RCC 7860 (cell line): ENCODE measurements at regions not wholly inside any gene's neighbourhood (a gene's known extent, or its start where the extent isn't known, plus 50 kb on each side); places are given as distances from the start of the nearest gene placed in this dataset.
"Not testable (repeated sequence)": the region's sequence is repeated elsewhere in the genome, so short reads cannot be mapped to it uniquely, and the experiment has no call there.

Experiments used
- DNase-seq: peaks from one replicate; pipeline ENCODE4 v3.0.0-alpha.2; 2015; ENCODE audit warnings: low spot score
- FAIRE-seq: peaks from 2 replicates; lab custom pipeline; 2012; peaks lifted over from hg19 to GRCh38; lab: Jason Lieb, UNC

DNA sequence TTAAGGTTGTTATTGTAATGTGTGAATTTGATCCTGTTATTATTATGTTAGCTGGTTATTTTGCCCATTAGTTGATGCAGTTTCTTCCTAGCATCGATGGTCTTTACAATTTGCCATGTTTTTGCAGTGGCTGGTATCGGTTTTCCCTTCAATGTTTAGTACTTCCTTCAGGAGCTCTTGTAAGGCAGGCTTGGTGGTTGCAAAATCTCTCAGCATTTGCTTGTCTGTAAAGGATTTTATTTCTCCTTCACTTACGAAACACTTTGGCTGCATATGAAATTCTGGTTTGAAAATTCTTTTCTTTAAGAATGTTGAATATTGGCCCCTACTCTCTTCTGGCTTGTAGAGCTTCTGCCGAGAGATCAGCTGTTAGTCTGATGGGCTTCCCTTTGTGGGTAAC is 2241.4 kb upstream of the AGA start:
- DNase-seq, FAIRE-seq: not testable (repeated sequence)

DNA sequence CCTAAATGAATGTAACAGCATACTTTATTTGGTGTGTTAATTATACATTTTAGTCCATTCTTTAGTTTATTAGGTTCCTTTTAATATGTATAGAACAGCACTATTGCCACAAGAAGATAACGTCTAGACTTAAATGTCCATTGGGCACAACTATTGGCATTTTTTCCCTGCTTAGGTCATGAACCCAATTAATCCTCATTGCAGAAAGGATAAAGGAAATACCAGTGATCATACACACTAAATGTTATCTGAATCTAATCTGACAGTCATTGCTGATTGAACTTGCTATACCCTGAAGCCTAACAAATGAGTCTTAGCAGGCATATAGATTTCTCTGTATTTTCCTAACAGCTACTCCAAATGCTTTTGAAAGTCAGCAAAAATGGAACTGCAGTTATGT is 2250.0 kb upstream of the AGA start:
- FAIRE-seq (no peak), DNase-seq (no peak)

DNA sequence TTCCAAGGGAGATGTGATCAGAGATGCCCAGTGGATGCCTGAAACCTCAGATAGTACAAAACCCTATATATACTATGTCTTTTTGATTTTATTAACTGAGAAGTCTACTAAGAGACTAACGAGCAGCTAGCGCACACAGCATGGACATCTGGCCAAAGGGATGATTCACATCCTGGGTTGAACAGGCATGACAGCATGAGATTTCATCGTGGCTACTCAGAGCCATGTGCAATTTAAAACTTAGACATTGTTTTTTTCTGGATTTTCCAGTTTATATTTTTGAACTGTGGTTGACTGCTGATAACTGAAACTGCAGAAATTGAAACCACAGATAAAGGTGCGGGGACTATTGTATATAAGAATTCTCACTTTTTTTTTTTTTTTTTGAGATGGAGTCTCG is 2252.9 kb upstream of the AGA start:
- FAIRE-seq, result no peak
- peak; percentile 4 for DNase-seq

DNA sequence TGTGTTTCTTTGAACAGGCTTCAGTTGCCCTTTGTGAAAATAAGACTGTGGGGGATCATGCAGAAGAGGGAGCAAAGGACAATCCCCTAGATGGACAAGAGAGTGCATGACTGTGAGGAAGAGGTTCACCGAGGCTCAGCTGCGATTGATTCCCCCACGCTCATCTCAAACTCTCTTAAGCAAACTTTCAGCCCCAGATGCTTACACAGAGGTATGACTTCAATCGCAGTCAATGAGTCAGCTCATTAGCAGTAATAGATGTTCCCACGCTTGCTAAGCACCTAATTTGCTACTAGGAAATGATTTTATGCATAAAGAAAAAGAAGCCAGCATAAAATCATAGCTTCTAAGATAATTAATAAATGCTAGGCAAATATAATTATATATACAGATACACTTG is 2256.1 kb upstream of the AGA start:
- no peak for FAIRE-seq
- no peak for DNase-seq

DNA sequence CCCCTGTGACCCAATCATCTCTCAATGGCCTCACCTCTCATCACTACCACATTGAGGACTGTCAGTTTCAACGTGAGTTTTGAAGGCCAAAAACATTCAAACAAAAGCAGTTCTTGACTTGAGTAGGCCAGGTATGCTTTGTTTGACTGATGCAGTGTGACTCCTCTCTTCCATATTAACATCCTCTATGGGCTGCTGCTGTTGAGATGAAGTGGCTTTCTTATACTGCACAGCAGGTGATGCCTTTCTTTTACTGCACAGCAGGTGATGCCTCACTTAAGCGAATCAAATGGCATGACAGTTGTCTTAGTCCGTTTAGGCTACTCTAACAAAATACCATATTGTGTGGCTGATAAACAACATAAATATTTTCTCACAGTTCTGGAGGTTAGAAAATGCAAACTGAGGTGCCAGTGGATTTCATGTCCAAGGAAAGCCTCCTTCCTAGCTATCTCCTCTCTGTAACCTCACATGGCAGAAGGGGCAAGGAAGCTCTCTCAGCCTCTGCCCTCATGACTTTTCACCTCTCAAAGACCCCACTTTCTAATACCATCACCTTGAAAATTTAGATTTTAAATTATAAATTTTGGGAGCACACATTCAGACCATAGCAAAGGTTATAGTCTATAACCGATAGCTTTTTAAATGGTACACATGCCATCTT is 2267.9 kb upstream of the AGA start:
- DNase-seq, result no peak

DNA sequence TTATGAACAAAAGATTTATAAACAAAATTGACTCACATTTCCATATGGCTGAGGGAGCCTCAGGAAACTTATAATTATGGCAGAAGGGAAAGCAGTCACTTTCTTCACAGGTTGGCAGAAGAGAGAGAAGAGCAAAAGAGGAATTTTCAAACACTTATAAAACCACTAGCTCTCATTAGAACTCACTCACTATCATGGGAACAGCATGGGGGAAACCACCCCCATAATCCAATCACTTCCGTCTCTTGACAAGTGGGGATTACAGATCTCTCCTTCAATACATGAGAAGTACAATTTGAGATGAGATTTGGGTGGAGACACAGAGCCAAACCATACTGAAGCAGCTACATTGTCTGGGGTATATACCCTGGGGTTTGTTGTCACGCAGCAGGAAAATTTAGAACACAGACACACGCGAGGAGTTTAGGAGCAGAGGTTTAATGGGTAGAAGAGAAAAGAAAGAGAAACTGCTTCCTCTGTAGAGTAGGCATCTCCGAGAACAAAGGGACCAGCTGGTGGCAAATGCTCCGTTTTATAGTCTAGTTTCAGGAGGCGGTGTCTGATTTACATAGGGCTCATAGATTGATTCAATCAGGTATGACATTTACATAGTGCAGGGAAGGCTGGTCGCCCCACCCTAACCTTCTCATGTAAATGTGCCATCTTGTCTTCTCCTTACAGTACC is 2277.7 kb upstream of the AGA start:
- FAIRE-seq (no peak), DNase-seq (no peak)

More for the DNA sequence above, 2267.9 kb upstream of the AGA start:
- no peak for FAIRE-seq

DNA sequence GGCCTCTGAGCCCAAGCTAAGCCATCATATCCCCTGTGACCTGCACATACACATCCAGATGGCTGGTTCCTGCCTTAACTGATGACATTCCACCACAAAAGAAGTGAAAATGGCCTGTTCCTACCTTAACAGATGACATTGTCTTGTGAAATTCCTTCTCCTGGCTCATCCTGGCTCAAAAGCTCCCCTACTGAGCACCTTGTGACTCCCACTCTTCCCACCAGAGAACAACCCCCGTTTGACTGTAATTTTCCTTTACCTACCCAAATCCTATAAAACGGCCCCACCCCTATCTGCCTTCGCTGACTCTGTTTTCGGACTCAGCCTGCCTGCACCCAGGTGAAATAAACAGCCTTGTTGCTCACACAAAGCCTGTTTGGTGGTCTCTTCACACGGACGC is 2284.3 kb upstream of the AGA start:
- DNase-seq, FAIRE-seq: not testable (repeated sequence)

DNA sequence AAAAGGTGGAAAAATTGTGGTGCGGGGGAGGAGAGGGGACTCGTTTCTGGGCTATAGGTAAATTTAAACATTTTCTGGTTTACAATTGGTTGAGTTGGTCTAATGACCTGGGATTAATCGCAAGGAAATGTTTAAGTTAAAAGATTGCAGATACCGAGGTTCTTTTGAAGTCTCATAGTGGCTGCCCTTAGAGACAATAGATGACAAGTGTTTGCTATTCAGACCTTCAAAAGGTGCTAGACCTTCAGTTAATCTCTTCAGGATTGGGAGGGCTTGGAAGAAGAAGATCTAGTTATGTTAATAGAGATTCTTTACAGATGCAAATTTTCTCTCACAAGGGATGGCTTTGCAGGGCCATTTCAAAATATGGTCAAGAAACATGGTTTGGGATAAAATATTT is 2286.1 kb upstream of the AGA start:
- no peak for DNase-seq
- no peak for FAIRE-seq

DNA sequence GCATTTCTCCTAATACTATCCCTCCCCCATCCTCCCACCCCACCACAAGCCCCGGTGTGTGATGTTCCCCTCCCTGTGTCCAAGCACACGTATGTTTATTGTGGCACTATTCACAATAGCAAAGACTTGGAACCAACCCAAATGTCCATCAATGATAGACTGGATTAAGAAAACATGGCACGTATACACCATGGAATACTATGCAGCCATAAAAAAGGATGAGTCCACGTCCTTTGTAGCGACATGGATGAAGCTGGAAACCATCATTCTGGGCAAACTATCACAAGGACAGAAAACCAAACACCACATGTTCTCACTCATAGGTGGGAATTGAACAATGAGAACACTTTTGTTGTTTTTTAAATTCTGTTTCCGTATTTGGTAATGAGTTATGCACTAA is 2294.6 kb upstream of the AGA start:
- not testable (repeated sequence) for DNase-seq, FAIRE-seq

DNA sequence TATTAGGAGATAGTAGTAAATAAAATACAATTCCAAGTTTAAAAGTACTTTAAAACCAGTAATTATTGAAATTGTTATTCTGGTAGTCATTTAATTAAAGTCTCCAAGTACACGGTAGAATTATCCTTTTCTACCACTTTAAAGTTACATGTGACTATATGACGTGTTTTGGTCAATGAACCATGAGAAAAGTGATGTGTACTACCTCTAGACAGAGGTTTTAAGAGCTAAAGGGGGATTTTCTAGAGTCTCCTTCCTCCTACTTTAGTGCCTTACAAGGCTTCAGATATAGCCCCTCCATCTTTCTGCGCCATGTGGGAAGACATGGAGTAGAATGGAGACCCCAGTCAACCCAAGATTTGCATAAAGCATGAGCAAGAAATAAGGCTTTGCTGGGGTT is 2296.6 kb upstream of the AGA start:
- no peak for DNase-seq
- FAIRE-seq, result no peak

DNA sequence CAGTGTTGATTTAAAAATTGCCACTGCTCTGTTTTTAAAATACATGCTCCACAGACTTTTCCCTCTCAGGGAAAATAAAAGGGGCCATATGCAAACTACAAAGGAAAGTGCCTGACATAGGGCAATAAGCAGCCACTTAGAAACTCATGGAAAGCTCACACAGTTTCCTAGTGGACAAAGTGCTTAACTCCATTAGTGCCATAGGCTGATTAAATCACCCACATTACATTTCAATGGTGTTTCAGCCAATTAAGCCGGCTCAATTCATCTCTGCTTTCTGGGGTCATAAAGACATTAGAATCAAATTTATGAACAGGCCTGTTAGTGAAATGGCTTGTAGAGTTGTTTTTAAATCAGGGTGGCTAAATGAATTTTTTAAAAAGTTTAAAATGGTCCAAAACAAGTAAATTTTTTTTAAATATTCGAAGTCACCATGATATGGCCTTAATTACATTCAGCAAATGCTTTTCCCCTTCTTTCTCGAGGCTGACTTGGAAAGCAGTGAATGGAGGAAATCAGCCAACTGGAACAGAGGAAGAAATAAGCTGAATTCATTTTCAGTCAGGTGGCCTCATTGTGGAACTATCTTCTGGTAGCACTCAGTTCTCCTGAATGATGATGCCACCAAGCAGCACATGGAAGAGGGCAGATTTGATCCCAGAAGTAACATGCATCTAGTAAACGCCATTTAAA is 2305.1 kb upstream of the AGA start:
- DNase-seq (no peak), FAIRE-seq (no peak)

DNA sequence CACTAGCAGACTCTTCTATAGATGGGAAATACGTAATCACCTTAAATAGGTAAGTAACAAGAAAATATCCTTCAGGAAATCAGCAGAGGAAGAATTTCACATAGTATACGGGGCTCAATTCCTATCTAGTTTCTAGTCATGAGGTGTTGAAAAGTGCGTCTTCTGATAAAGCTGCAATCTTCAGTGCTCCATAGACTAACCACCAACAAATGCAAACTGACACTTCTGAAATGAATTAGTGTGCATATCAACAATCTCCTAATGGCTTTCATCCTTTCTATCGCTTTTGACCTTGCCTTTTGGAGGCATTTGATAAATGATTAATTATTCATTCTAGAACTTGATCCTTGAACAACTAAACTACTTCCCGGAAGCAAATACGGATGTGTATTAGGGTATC is 2306.6 kb upstream of the AGA start:
- FAIRE-seq (no peak), DNase-seq (no peak)

DNA sequence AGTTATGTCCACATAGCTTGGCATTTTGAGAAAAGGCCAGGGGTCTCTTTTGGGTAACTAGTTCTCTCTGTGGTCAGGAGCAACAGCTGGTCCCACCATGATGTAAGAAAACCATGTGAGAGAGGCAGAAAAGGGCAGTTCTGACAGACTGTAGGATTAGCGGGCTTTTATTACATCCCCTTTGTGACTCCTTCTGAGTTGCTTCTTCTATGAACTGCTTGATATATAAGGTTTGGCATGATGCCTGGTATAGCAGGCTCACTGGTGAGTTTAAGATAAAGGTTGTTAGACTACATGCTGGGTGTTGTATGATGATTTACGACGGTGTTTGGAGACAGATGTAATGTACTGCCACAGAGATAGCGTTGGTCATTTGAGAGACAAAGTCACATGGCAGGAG is 2308.1 kb upstream of the AGA start:
- no peak for DNase-seq
- FAIRE-seq, result no peak

DNA sequence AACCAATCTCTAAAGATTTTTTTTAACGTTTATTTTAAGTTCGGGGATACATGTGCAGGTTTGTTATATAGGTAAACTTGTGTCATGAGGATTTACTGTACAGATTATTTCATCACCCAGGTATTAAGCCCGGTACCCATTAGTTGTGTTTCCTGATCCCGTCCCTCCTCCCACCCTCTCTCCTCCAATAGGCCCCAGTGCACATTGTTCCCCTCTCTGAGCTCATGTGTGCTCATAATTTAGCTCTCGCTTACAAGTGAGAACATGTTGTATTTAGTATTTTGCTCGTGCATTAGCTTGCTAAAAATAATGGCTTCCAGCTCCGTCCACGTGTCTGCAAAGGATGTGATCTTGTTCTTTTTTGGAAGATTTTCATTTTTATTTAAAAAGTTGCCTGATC is 2309.4 kb upstream of the AGA start:
- DNase-seq (no peak), FAIRE-seq (no peak)

DNA sequence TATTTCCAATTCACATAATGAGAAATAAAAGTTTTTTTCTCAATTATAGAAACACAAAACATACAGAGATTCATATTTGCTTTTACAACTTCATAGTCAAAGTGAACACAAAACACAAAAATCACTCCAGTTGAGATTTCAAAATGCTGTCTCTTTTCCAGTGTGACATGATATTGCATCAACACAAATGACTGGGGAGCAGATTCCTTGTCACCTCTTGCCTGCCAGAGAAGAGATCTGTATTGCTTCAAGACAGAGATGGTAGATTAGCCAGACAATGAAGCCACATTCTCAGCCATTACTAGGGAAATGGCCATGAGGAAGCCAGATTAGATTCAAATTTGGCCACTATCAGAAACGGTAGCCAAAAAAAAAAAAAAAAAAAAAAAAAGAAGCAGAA is 2313.1 kb upstream of the AGA start:
- DNase-seq (no peak), FAIRE-seq (no peak)

DNA sequence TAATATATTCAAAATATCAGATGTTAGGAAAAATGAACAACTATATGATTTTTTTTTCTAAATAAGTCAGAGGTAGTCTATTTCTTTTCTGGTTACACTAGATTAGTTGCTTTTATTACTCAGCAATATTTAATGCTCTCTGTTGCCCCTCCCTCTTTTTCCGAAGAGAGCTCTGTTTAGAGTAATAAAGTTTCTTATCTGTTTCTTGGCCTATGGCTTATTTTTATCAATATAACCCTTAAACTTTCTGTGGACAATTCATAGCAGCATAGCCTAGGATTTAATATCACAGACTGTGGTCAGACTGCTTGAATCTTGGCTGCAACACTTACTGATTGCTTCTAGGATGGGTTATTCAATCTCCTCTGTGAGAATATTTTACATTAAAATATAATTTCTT is 2315.4 kb upstream of the AGA start:
- FAIRE-seq, result no peak

DNA sequence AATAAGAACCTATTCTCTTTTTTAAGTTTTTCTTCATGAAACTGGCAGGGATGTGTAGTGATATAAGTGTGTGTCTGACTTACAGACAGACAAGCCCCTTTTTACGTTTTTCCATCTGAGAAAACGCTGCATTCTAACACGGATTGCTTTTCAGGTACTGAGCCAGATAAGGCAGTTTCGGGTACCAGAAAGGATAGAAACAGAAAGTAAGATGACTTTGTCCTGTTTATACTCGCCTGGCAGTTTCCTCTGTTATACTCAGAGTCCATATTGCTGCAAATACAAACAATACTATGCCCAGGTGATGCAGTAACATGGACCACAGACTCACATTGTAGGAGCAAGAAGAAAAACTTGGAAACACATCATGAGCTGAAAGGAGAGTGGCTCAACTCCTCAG is 2320.6 kb upstream of the AGA start:
- DNase-seq (no peak), FAIRE-seq (no peak)

More for the DNA sequence above, 2315.4 kb upstream of the AGA start:
- DNase-seq, result no peak

DNA sequence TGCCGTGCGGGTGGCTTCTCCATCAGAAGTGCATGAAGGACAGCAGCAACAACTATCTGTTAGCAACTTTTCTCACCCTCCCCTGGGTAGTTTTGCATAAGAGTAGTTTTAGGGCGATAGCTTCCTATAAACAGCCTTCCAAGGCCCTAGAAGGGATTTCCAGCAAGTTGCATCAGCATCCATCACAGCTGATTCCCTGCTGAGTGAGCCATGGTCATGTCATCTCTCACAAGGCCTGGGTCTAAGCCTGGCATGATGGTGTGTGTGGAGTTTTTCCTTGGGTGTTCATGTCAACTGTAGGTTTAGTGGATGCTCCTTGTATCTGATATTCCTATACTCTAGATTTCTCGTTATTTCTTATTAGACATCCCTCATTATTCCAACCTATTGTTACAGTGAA is 2324.7 kb upstream of the AGA start:
- FAIRE-seq, result no peak

DNA sequence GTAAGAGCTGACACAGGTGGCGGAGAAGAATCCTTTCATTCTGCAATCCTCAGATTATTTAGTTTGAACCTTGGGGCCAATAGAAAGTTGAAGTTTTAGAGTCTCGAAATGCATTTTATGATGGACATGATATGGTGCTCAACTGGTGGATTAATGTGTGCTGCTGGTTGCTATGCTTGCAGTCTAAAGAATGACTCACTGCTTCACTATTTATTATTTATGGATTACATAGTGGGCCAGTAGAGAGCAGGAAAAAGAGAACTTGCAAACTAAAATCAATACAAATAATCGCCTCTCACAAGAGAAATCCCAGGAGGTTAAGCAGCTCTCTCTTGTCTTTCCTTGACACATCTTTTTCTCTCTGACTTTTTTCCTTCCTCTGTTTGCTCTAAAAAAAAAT is 2326.8 kb upstream of the AGA start:
- DNase-seq, result no peak
- FAIRE-seq, result no peak

More for the DNA sequence above, 2324.7 kb upstream of the AGA start:
- DNase-seq, result no peak

DNA sequence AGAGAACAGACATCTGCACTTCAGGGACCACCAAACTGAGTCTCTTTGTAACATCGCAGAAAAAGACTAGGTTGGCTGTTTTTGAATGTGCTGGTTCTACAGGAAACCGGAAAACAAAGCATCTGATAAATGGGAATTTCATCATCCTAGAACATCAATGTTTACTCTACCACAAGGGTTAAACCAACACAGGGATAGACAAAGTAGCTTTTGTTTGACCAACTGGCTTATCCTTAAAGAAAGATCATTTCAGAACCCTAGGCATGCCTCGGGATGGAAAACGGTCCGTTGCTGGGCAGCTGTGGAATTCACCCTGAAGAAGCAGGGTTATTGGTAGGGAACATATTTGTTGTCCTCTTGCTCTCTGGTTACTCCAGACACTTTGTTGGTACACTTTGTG is 2355.5 kb upstream of the AGA start:
- FAIRE-seq, result no peak
- DNase-seq, result no peak

DNA sequence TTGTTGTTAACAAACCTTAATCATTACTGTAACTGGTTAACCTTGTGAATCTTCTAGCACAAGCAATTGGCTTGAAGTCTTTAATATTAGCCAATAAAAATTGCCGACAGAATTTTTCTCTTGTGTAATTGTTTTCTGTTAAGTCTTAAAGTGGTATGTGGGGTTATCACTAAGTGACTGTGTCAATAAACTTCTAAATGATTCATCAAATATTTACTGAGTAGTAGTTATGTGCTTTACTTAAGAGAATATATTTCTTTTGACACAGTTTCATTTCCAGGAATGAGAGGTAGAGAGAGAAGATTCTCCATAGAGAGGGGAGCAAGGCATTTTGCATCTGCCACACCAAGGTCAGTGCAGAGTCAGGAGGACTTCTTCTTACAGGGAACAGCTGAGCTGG is 2361.6 kb upstream of the AGA start:
- no peak for FAIRE-seq
- no peak for DNase-seq

DNA sequence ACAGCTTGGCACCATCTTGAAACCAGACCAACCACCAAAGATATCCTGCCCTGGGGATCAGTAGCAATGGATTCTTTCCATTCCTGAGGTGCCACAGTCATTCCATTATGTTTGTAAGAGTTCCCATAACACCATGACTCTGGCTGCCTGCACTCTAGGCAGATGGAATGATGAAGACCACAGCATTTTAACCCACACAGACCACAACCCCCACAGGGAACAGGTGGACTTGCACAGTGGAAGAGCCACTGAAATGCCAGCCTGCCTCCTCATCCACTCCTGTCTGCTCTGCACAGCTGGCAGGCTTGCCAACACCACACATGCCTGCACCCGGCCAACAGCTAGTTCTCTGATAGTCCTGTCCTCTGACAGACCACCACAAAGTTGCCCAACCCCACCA is 2362.2 kb upstream of the AGA start:
- FAIRE-seq (no peak), DNase-seq (no peak)
